ENCODE measurements at regions not wholly inside any gene's neighbourhood (a gene's known extent, or its start where the extent isn't known, plus 50 kb on each side); places are given as distances from the start of the nearest gene placed in this dataset.
"Not testable (repeated sequence)": the region's sequence is repeated elsewhere in the genome, so short reads cannot be mapped to it uniquely, and the experiment has no call there.

GRCh38 chr2:67571785-67572718, 174.9 kb downstream of the ETAA1 start:
- ATAC-seq (no peak), DNase-seq (no peak)

GRCh38 chr2:67572721-67573435, 175.7 kb downstream of the ETAA1 start:
- no peak for DNase-seq
- ATAC-seq, result no peak

DNA sequence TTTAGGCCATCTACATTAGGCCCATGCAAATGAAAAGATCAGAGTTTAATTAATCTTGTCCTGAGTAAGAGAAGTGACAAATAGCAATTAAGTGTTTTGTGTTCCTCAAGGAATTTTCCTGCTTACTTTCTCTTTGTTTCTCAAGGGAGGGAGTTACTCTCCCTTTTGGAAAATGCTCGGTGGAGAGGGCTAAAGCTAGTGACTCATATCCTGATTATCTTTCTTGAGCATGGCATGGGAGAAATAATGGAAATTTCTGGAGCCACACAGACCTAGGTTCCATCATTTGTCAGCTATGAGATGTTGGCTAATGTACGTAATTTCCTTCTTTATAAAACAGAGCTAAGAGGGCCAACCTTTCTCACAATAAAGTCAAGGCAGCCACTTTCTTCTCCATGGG, 177.1 kb downstream of the ETAA1 start:
- ATAC-seq (no peak), DNase-seq (no peak)

DNA sequence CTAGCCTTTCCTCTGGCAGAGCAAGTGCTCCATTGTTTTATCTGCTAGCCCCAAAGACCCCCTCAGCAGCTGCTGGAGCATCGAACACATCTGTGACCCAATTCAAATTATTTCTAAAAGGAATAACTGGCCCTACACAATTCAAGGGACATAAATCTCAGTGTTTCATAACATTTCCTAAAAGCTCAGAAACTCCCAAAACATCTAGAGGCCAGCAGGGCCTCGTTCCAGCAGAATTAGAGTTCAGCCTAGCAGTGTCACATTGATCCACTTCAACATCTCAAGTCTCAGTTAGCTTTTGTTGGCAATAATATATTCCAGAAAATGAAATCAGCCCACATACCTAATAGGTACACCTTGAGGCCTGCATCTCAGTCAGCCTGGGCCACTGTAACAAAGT, 179.1 kb downstream of the ETAA1 start:
- no peak for DNase-seq
- ATAC-seq, result no peak

DNA sequence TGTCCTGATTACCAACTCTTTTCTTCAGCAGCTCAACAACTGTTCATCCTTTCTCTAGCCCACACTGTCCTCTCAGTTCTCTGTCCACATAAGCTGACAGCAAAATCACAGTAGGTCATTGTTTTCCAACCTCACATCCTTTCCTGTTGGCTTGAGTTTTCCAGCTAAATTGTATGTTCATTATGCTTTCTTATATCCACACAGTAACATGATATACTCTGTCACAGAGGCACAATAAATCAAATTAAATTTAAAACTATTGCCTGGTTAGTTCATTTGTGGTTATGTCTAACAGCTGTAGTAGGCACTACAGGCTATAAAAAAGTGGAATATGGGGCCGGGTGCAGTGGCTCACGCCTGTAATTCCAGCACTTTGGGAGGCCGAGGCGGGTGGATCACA, 179.9 kb downstream of the ETAA1 start:
- no peak for DNase-seq
- ATAC-seq, result no peak

GRCh38 chr2:67579216-67579615, 182.1 kb downstream of the ETAA1 start:
- ATAC-seq, result no peak
- no peak for DNase-seq

GRCh38 chr2:67579806-67580205, 182.7 kb downstream of the ETAA1 start:
- DNase-seq (no peak), ATAC-seq (no peak)

- DNase-seq (no peak), ATAC-seq (no peak)
These were observed 184.6 kb downstream of the ETAA1 start for GRCh38 chr2:67581751-67582150.

GRCh38 chr2:67583185-67583584, 186.1 kb downstream of the ETAA1 start:
- ATAC-seq (no peak), DNase-seq (no peak)

- DNase-seq (no peak), ATAC-seq (no peak)
These were observed 188.3 kb downstream of the ETAA1 start for GRCh38 chr2:67585400-67585799.

- DNase-seq, ATAC-seq: not testable (repeated sequence)
These were observed 192.0 kb downstream of the ETAA1 start for GRCh38 chr2:67589121-67589520.

DNA sequence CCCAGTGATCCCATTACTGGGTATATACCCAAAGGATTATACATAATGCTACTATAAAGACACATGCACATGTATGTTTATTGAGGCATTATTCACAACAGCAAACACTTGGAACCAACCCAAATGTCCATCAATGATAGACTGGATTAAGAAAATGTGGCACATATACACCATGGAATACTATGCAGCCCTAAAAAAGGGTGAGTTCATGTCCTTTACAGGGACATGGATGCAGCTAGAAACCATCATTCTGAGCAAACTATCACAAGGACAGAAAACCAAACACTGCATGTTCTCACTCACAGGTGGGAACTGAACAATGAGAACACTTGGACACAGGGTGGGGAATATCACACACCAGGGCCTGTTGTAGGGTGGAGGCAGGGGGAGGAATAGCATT, 197.4 kb downstream of the ETAA1 start:
- not testable (repeated sequence) for ATAC-seq, DNase-seq

GRCh38 chr2:67596871-67597270, 199.7 kb downstream of the ETAA1 start:
- no peak for ATAC-seq

GRCh38 chr2:67599561-67599960, 202.4 kb downstream of the ETAA1 start:
- ATAC-seq, result no peak
- no peak for DNase-seq

More at GRCh38 chr2:67596871-67597270, 199.7 kb downstream of the ETAA1 start:
- no peak for DNase-seq

GRCh38 chr2:67600222-67600871, 203.2 kb downstream of the ETAA1 start:
- ATAC-seq (no peak), DNase-seq (no peak)

GRCh38 chr2:67600946-67601345, 203.8 kb downstream of the ETAA1 start:
- DNase-seq, result no peak
- ATAC-seq, result no peak

GRCh38 chr2:67604360-67604759, 207.2 kb downstream of the ETAA1 start:
- ATAC-seq (no peak), DNase-seq (no peak)

- ATAC-seq, result no peak
These were observed 215.5 kb downstream of the ETAA1 start for GRCh38 chr2:67612576-67613042.

DNA sequence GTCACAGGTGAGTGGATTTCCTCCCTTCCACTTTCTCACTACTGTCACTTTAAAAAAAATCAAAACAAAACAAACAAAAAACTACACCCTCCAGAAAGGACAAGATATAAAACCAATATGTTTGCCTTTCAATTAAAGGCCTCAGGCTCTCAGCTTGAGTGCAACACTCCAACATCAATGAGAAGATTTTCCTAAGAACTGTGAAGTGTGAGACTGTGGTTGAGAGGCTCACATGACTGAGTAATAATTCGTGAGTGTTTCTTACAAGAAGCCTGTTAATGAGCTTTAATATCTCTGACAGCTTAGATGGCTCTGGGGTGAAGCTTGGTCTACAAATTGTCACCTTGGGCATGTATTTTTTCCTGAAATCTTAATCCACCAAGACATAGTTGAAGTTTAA, 216.1 kb downstream of the ETAA1 start:
- DNase-seq (no peak), ATAC-seq (no peak)

More at GRCh38 chr2:67612576-67613042, 215.5 kb downstream of the ETAA1 start:
- DNase-seq, result no peak

GRCh38 chr2:67614454-67614853, 217.3 kb downstream of the ETAA1 start:
- ATAC-seq (no peak), DNase-seq (no peak)

DNA sequence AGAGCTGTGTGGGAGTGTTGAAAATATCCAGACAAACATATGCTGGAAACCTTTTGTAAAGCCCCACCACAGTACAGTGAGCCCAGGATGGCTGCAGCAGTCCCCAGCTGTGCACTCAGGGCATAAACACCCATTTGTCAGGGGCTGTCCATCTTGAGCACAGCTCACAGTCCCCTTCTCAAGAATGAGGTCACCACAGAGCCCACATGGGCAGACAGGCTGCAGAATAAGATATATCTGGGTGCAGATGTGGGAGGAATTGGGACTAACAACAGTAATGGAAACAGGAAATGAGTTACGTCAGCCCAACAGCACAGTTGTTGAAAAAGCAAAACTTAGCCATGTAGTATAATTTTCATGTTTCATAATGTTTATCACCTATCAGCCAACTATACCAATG, 219.6 kb downstream of the ETAA1 start:
- ATAC-seq, result no peak

GRCh38 chr2:67619204-67619603, 222.1 kb downstream of the ETAA1 start:
- ATAC-seq (no peak), DNase-seq (no peak)

More for the DNA sequence above, 219.6 kb downstream of the ETAA1 start:
- peak; percentile 4 for DNase-seq

DNA sequence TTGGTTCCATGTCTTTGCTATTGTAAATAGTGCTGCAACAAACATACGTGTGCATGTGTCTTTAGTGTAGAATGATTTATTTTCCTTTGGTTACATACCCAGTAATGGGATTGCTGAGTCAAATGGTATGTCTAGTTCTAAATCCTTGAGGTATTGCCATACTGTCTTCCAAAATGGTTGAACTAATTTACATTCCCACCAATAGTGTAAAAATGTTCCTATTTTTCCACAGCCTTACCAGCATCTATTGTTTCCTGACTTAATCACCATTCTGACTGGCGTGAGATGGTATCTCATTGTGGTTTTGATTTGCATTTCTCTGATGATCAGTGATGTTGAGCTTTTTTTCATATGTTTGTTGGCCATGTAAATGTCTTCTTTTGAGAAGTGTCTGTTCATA, 226.6 kb downstream of the ETAA1 start:
- not testable (repeated sequence) for ATAC-seq

More for the DNA sequence above, 226.6 kb downstream of the ETAA1 start:
- DNase-seq, result not testable (repeated sequence)
